ENCODE measurements at regions not wholly inside any gene's neighbourhood (a gene's known extent, or its start where the extent isn't known, plus 50 kb on each side); places are given as distances from the start of the nearest gene placed in this dataset.

- no peak for TF ChIP-seq ZNF274 (IDR thresholded peaks at IDR 0.05; ENCODE audit: low read depth, low read length)
- H3K4me3 ChIP-seq (ENCODE audit: low read length), result no peak overlapping the region
These were observed 402.4 kb downstream of the EFNB2 start for GRCh38 chr13:106133025-106133424.

- no peak for TF ChIP-seq ZNF274 (IDR thresholded peaks at IDR 0.05; ENCODE audit: low read depth, low read length)
These were observed 403.2 kb downstream of the EFNB2 start for GRCh38 chr13:106132216-106132615.

GRCh38 chr13:106129993-106130392, 405.5 kb downstream of the EFNB2 start:
- H3K4me3 ChIP-seq (ENCODE audit: low read length), result no peak overlapping the region
- TF ChIP-seq ZNF274 (IDR thresholded peaks at IDR 0.05; ENCODE audit: low read depth, low read length), result no peak

More at GRCh38 chr13:106132216-106132615, 403.2 kb downstream of the EFNB2 start:
- no peak overlapping the region for H3K4me3 ChIP-seq (ENCODE audit: low read length)

- TF ChIP-seq ZNF274 (IDR thresholded peaks at IDR 0.05; ENCODE audit: low read depth, low read length), result no peak
- no peak overlapping the region for H3K4me3 ChIP-seq (ENCODE audit: low read length)
These were observed 406.2 kb downstream of the EFNB2 start for GRCh38 chr13:106129273-106129672.

GRCh38 chr13:106122234-106122633, 413.2 kb downstream of the EFNB2 start:
- TF ChIP-seq ZNF274 (IDR thresholded peaks at IDR 0.05; ENCODE audit: low read depth, low read length), result no peak
- no peak overlapping the region for H3K4me3 ChIP-seq (ENCODE audit: low read length)

- TF ChIP-seq ZNF274 (IDR thresholded peaks at IDR 0.05; ENCODE audit: low read depth, low read length), result no peak
- H3K4me3 ChIP-seq (ENCODE audit: low read length), result no peak overlapping the region
These were observed 414.2 kb downstream of the EFNB2 start for GRCh38 chr13:106121173-106121754.

- H3K4me3 ChIP-seq (ENCODE audit: low read length), result no peak overlapping the region
- TF ChIP-seq ZNF274 (IDR thresholded peaks at IDR 0.05; ENCODE audit: low read depth, low read length), result no peak
These were observed 416.5 kb downstream of the EFNB2 start for GRCh38 chr13:106118996-106119395.

GRCh38 chr13:106118050-106118449, 417.4 kb downstream of the EFNB2 start:
- TF ChIP-seq ZNF274 (IDR thresholded peaks at IDR 0.05; ENCODE audit: low read depth, low read length), result no peak
- no peak overlapping the region for H3K4me3 ChIP-seq (ENCODE audit: low read length)

GRCh38 chr13:106117640-106118039, 417.8 kb downstream of the EFNB2 start:
- no peak overlapping the region for H3K4me3 ChIP-seq (ENCODE audit: low read length)
- TF ChIP-seq ZNF274 (IDR thresholded peaks at IDR 0.05; ENCODE audit: low read depth, low read length), result no peak

- no peak overlapping the region for H3K4me3 ChIP-seq (ENCODE audit: low read length)
- no peak for TF ChIP-seq ZNF274 (IDR thresholded peaks at IDR 0.05; ENCODE audit: low read depth, low read length)
These were observed 418.4 kb downstream of the EFNB2 start for GRCh38 chr13:106117035-106117434.

- no peak overlapping the region for H3K4me3 ChIP-seq (ENCODE audit: low read length)
- TF ChIP-seq ZNF274 (IDR thresholded peaks at IDR 0.05; ENCODE audit: low read depth, low read length), result no peak
These were observed 420.4 kb downstream of the EFNB2 start for GRCh38 chr13:106115081-106115480.

GRCh38 chr13:106113796-106114195, 421.7 kb downstream of the EFNB2 start:
- no peak overlapping the region for H3K4me3 ChIP-seq (ENCODE audit: low read length)
- TF ChIP-seq ZNF274 (IDR thresholded peaks at IDR 0.05; ENCODE audit: low read depth, low read length), result no peak

GRCh38 chr13:106112191-106112590, 423.3 kb downstream of the EFNB2 start:
- TF ChIP-seq ZNF274 (IDR thresholded peaks at IDR 0.05; ENCODE audit: low read depth, low read length), result no peak
- no peak overlapping the region for H3K4me3 ChIP-seq (ENCODE audit: low read length)

GRCh38 chr13:106110241-106110855, 425.1 kb downstream of the EFNB2 start:
- TF ChIP-seq ZNF274 (IDR thresholded peaks at IDR 0.05; ENCODE audit: low read depth, low read length), result no peak
- H3K4me3 ChIP-seq (ENCODE audit: low read length), result no peak overlapping the region

- TF ChIP-seq ZNF274 (IDR thresholded peaks at IDR 0.05; ENCODE audit: low read depth, low read length), result no peak
- H3K4me3 ChIP-seq (ENCODE audit: low read length), result no peak overlapping the region
These were observed 426.1 kb downstream of the EFNB2 start for GRCh38 chr13:106109391-106109791.

GRCh38 chr13:106108346-106108745, 427.1 kb downstream of the EFNB2 start:
- H3K4me3 ChIP-seq (ENCODE audit: low read length), result no peak overlapping the region
- TF ChIP-seq ZNF274 (IDR thresholded peaks at IDR 0.05; ENCODE audit: low read depth, low read length), result no peak

Data from GM08714 (cell line).